ENCODE measurements at regions not wholly inside any gene's neighbourhood (a gene's known extent, or its start where the extent isn't known, plus 50 kb on each side); places are given as distances from the start of the nearest gene placed in this dataset.

DNA sequence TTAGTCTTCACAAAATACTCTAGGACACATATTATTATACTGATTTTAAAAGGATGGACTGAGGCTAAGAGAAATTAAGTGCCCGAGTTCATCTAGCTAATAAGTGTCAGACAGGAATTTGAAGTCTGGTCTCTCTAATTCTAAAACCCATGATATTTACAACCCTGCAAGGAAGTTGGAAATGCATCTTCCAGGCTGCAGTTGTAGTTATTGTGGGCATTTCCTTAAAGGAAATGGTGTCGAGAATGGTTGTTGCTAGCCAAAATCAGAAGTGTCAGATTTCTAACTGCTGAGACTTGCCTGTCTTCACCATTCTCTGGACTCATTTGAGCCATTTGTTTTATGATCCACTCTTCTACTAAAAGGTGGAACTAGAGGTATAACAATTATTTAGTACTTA lies 82.5 kb downstream of the FAT4 start:
- CTCF ChIA-PET: no interaction called here
- no peak overlapping the region for H3K27ac Mint-ChIP-seq
- ATAC-seq: no peak
- H3K36me3 Mint-ChIP-seq: no peaks in the 10 kb centered on the region
- no peak for DNase-seq (ENCODE audit: low spot score)
- H3K27me3 Mint-ChIP-seq (ENCODE audit: low read depth): no peaks in the 10 kb centered on the region
- no peak for TF ChIP-seq NFE2L1 (CRISPR knock-in tag; IDR thresholded peaks at IDR 0.05)
- TF ChIP-seq ZNF219 (CRISPR knock-in tag; IDR thresholded peaks at IDR 0.05; ENCODE audit: borderline replicate concordance): no peak
- no peak for TF ChIP-seq TP53 (CRISPR knock-in tag; IDR thresholded peaks at IDR 0.05)
- TF ChIP-seq FOXJ3 (CRISPR knock-in tag; IDR thresholded peaks at IDR 0.05; ENCODE audit: borderline replicate concordance): no peak
- TF ChIP-seq, protein P1, sequence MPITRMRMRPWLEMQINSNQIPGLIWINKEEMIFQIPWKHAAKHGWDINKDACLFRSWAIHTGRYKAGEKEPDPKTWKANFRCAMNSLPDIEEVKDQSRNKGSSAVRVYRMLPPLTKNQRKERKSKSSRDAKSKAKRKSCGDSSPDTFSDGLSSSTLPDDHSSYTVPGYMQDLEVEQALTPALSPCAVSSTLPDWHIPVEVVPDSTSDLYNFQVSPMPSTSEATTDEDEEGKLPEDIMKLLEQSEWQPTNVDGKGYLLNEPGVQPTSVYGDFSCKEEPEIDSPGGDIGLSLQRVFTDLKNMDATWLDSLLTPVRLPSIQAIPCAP (CRISPR knock-in tag; IDR thresholded peaks at IDR 0.05): no peak
- no peak for TF ChIP-seq SMAD4 (CRISPR knock-in tag; IDR thresholded peaks at IDR 0.05)
- TF ChIP-seq, protein P2, sequence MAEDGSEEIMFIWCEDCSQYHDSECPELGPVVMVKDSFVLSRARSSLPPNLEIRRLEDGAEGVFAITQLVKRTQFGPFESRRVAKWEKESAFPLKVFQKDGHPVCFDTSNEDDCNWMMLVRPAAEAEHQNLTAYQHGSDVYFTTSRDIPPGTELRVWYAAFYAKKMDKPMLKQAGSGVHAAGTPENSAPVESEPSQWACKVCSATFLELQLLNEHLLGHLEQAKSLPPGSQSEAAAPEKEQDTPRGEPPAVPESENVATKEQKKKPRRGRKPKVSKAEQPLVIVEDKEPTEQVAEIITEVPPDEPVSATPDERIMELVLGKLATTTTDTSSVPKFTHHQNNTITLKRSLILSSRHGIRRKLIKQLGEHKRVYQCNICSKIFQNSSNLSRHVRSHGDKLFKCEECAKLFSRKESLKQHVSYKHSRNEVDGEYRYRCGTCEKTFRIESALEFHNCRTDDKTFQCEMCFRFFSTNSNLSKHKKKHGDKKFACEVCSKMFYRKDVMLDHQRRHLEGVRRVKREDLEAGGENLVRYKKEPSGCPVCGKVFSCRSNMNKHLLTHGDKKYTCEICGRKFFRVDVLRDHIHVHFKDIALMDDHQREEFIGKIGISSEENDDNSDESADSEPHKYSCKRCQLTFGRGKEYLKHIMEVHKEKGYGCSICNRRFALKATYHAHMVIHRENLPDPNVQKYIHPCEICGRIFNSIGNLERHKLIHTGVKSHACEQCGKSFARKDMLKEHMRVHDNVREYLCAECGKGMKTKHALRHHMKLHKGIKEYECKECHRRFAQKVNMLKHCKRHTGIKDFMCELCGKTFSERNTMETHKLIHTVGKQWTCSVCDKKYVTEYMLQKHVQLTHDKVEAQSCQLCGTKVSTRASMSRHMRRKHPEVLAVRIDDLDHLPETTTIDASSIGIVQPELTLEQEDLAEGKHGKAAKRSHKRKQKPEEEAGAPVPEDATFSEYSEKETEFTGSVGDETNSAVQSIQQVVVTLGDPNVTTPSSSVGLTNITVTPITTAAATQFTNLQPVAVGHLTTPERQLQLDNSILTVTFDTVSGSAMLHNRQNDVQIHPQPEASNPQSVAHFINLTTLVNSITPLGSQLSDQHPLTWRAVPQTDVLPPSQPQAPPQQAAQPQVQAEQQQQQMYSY (CRISPR knock-in tag; IDR thresholded peaks at IDR 0.05): no peak
- TF ChIP-seq, protein P3, sequence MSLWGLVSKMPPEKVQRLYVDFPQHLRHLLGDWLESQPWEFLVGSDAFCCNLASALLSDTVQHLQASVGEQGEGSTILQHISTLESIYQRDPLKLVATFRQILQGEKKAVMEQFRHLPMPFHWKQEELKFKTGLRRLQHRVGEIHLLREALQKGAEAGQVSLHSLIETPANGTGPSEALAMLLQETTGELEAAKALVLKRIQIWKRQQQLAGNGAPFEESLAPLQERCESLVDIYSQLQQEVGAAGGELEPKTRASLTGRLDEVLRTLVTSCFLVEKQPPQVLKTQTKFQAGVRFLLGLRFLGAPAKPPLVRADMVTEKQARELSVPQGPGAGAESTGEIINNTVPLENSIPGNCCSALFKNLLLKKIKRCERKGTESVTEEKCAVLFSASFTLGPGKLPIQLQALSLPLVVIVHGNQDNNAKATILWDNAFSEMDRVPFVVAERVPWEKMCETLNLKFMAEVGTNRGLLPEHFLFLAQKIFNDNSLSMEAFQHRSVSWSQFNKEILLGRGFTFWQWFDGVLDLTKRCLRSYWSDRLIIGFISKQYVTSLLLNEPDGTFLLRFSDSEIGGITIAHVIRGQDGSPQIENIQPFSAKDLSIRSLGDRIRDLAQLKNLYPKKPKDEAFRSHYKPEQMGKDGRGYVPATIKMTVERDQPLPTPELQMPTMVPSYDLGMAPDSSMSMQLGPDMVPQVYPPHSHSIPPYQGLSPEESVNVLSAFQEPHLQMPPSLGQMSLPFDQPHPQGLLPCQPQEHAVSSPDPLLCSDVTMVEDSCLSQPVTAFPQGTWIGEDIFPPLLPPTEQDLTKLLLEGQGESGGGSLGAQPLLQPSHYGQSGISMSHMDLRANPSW (CRISPR knock-in tag; conservative IDR thresholded peaks at IDR 0.05; ENCODE audit: low read depth): no peak
- TF ChIP-seq TCF7 (CRISPR knock-in tag; IDR thresholded peaks at IDR 0.05; ENCODE audit: low read depth): no peak
- TF ChIP-seq, protein P4, sequence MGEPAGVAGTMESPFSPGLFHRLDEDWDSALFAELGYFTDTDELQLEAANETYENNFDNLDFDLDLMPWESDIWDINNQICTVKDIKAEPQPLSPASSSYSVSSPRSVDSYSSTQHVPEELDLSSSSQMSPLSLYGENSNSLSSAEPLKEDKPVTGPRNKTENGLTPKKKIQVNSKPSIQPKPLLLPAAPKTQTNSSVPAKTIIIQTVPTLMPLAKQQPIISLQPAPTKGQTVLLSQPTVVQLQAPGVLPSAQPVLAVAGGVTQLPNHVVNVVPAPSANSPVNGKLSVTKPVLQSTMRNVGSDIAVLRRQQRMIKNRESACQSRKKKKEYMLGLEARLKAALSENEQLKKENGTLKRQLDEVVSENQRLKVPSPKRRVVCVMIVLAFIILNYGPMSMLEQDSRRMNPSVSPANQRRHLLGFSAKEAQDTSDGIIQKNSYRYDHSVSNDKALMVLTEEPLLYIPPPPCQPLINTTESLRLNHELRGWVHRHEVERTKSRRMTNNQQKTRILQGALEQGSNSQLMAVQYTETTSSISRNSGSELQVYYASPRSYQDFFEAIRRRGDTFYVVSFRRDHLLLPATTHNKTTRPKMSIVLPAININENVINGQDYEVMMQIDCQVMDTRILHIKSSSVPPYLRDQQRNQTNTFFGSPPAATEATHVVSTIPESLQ (CRISPR knock-in tag; IDR thresholded peaks at IDR 0.05): no peak
- TF ChIP-seq, protein P5, sequence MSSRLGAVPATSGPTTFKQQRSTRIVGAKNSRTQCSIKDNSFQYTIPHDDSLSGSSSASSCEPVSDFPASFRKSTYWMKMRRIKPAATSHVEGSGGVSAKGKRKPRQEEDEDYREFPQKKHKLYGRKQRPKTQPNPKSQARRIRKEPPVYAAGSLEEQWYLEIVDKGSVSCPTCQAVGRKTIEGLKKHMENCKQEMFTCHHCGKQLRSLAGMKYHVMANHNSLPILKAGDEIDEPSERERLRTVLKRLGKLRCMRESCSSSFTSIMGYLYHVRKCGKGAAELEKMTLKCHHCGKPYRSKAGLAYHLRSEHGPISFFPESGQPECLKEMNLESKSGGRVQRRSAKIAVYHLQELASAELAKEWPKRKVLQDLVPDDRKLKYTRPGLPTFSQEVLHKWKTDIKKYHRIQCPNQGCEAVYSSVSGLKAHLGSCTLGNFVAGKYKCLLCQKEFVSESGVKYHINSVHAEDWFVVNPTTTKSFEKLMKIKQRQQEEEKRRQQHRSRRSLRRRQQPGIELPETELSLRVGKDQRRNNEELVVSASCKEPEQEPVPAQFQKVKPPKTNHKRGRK (CRISPR knock-in tag; IDR thresholded peaks at IDR 0.05; ENCODE audit: borderline replicate concordance): no peak
- TF ChIP-seq, protein P6, sequence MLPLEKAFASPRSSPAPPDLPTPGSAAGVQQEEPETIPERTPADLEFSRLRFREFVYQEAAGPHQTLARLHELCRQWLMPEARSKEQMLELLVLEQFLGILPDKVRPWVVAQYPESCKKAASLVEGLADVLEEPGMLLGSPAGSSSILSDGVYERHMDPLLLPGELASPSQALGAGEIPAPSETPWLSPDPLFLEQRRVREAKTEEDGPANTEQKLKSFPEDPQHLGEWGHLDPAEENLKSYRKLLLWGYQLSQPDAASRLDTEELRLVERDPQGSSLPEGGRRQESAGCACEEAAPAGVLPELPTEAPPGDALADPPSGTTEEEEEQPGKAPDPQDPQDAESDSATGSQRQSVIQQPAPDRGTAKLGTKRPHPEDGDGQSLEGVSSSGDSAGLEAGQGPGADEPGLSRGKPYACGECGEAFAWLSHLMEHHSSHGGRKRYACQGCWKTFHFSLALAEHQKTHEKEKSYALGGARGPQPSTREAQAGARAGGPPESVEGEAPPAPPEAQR (CRISPR knock-in tag; IDR thresholded peaks at IDR 0.05): no peak
- TF ChIP-seq ESRRA (CRISPR knock-in tag; IDR thresholded peaks at IDR 0.05; ENCODE audit: borderline replicate concordance): no peak
- peaks cover 25% of the 10 kb centered on the region for H3K4me1 Mint-ChIP-seq
- H3K9me3 Mint-ChIP-seq: no peaks in the 10 kb centered on the region
- POLR2A ChIA-PET: no interaction called here
- no peak overlapping the region for H3K4me3 Mint-ChIP-seq
